Middle frontal gyrus (tissue), 1 donor: ENCODE measurements at regions not wholly inside any gene's neighbourhood (a gene's known extent, or its start where the extent isn't known, plus 50 kb on each side); places are given as distances from the start of the nearest gene placed in this dataset.

Experiments
- DNase-seq: peaks from one replicate; pipeline ENCODE4 v3.0.0-alpha.2; 2015; ENCODE audit warnings: low spot score; ENCODE audit errors: extremely low spot score

GRCh38 chr2:66843847-66844246 lies 408.9 kb downstream of the MEIS1 start:
- no peak for DNase-seq

- no peak for DNase-seq
Measured at GRCh38 chr2:66845307-66845706, 410.4 kb downstream of the MEIS1 start.

GRCh38 chr2:66846887-66847286 lies 412.0 kb downstream of the MEIS1 start:
- no peak for DNase-seq

GRCh38 chr2:66849153-66849755 lies 414.3 kb downstream of the MEIS1 start:
- DNase-seq, result no peak

GRCh38 chr2:66850376-66850775 lies 415.5 kb downstream of the MEIS1 start:
- no peak for DNase-seq

- DNase-seq, result no peak
Measured at GRCh38 chr2:66851449-66851872, 416.5 kb downstream of the MEIS1 start.

- no peak for DNase-seq
Measured at GRCh38 chr2:66852953-66853352, 418.0 kb downstream of the MEIS1 start.

- no peak for DNase-seq
Measured at GRCh38 chr2:66853585-66853984, 418.7 kb downstream of the MEIS1 start.

GRCh38 chr2:66854298-66854697 lies 419.4 kb downstream of the MEIS1 start:
- no peak for DNase-seq

- DNase-seq, result no peak
Measured at GRCh38 chr2:66862885-66863650, 428.1 kb downstream of the MEIS1 start.

- no peak for DNase-seq
Measured at GRCh38 chr2:66865161-66865560, 430.2 kb downstream of the MEIS1 start.

- DNase-seq, result no peak
Measured at GRCh38 chr2:66866331-66867062, 431.6 kb downstream of the MEIS1 start.

GRCh38 chr2:66867063-66867441 lies 432.1 kb downstream of the MEIS1 start:
- DNase-seq, result no peak

- no peak for DNase-seq
Measured at GRCh38 chr2:66869076-66869475, 434.2 kb downstream of the MEIS1 start.

- no peak for DNase-seq
Measured at GRCh38 chr2:66872081-66872985, 437.4 kb downstream of the MEIS1 start.

GRCh38 chr2:66872986-66873754 lies 438.2 kb downstream of the MEIS1 start:
- DNase-seq, result no peak

GRCh38 chr2:66874411-66874810 lies 439.5 kb downstream of the MEIS1 start:
- DNase-seq, result no peak

- DNase-seq, result no peak
Measured at GRCh38 chr2:66875941-66876462, 441.1 kb downstream of the MEIS1 start.

GRCh38 chr2:66885775-66886383 lies 451.0 kb downstream of the MEIS1 start:
- no peak for DNase-seq

GRCh38 chr2:66888246-66888645 lies 453.3 kb downstream of the MEIS1 start:
- no peak for DNase-seq
